ENCODE measurements at regions not wholly inside any gene's neighbourhood (a gene's known extent, or its start where the extent isn't known, plus 50 kb on each side); places are given as distances from the start of the nearest gene placed in this dataset.

DNA sequence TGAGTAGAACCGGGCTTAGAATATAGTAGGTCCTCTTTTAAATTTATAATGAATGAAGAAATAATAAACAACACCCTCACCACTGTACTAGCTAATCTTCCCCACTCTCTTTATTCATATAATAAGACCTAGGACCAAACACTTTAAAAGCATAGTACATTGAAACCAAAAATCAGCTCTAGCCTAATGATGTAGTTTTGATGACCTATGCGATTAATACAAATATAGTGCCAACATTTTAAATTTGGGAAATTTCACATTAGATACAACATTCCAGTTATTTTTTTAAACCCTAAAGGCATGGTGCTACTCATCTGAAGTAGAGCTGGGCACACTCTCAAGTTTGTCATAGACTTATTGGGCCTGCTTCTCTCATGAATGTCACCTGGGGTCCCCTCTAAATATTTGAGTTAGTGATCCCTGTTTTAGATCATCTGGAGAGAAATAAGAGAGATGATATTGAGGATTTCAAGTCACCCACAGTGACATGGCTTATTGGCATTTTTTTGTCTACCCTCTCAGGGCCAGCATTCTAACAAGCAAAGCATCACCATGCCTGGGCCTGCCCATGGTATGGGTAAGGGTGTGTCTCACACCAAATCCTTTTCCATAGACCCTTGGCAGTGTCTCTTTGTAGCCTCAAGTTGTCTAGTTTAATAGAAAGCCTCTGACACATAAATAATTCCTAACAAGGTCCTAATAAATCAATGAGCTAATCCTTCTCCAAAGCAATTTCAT, 319.8 kb downstream of the HIVEP2 start:
- H3K9me3 Mint-ChIP-seq = no peaks in the 10 kb centered on the region
- H3K4me1 Mint-ChIP-seq = no peaks in the 10 kb centered on the region
- H3K27ac Mint-ChIP-seq = no peak overlapping the region
- H3K36me3 Mint-ChIP-seq = no peaks in the 10 kb centered on the region
- TF ChIP-seq, protein P1, sequence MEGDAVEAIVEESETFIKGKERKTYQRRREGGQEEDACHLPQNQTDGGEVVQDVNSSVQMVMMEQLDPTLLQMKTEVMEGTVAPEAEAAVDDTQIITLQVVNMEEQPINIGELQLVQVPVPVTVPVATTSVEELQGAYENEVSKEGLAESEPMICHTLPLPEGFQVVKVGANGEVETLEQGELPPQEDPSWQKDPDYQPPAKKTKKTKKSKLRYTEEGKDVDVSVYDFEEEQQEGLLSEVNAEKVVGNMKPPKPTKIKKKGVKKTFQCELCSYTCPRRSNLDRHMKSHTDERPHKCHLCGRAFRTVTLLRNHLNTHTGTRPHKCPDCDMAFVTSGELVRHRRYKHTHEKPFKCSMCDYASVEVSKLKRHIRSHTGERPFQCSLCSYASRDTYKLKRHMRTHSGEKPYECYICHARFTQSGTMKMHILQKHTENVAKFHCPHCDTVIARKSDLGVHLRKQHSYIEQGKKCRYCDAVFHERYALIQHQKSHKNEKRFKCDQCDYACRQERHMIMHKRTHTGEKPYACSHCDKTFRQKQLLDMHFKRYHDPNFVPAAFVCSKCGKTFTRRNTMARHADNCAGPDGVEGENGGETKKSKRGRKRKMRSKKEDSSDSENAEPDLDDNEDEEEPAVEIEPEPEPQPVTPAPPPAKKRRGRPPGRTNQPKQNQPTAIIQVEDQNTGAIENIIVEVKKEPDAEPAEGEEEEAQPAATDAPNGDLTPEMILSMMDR (IDR thresholded peaks at IDR 0.05; ENCODE audit: unreplicated experiment) = no peak
- H3K4me3 Mint-ChIP-seq = no peak overlapping the region
- H3K27me3 Mint-ChIP-seq (ENCODE audit: low read depth) = no peaks in the 10 kb centered on the region
- DNase-seq (ENCODE audit: low spot score in 2 of 2, unreplicated experiment in 2 of 2) = no peak

DNA sequence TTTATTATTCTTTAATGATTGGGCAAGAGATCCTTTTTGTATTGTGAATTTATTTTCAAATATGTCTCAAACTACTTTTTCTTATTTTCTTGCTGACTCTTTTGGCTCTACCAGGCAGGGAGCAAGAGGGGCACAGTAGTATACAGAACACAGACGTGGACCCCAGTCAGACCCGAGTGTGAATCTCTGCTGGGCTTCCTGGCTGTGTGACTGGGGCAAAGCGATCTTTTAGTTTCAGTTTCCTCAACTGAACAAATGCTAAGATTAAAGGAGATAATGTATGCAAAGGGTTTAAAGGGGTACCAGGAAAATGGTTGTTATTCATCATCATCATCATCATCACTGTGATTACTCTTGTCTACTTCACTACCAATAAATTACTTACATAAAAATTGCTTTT, 317.5 kb downstream of the HIVEP2 start:
- DNase-seq (ENCODE audit: low spot score in 2 of 2, unreplicated experiment in 2 of 2) = no peak
- no peaks in the 10 kb centered on the region for H3K36me3 Mint-ChIP-seq
- H3K9me3 Mint-ChIP-seq = no peaks in the 10 kb centered on the region
- H3K27me3 Mint-ChIP-seq (ENCODE audit: low read depth) = no peaks in the 10 kb centered on the region
- no peak overlapping the region for H3K4me3 Mint-ChIP-seq
- TF ChIP-seq, protein P1 (IDR thresholded peaks at IDR 0.05; ENCODE audit: unreplicated experiment) = no peak
- no peak overlapping the region for H3K27ac Mint-ChIP-seq
- no peaks in the 10 kb centered on the region for H3K4me1 Mint-ChIP-seq

DNA sequence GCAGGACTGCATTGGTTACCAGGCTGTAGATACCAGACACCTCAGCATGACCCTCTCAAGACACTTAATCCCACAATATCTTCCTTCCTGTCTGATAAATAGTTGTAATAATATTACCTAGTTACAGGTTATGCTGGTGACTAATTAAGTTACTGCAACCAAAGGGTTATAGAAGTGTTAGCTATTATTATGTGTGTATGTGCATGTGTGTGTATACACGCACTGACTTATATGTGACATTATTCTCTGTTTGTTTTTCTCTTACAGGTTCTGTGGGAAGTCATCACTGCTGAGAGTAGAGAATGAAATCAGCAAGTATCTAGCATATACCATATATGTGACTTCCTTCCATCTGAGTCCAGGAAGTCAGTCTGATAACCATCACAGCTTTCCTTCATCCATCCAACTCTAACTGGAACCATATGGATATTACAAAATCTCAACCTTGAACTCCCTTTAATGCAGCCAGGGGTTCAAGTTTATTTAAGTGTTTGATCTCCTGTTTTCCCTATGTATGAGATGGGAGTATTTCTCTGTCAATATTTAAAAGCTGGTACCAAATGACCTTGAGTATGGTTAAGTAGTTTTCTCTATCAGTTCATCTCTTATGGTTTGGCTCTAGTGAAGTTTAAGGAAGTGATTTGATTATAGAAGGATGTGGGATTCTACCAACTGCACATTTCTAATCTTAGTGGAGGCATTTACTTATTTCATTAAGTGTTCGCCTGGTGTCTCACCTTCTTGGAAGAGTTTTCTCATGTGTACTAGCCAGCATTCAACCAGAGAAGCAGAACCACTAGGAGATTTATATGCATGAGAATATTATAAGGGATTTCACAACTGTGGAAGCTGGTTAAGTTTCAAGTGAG, 313.2 kb downstream of the HIVEP2 start:
- H3K9me3 Mint-ChIP-seq = no peaks in the 10 kb centered on the region
- no peaks in the 10 kb centered on the region for H3K36me3 Mint-ChIP-seq
- no peaks in the 10 kb centered on the region for H3K27me3 Mint-ChIP-seq (ENCODE audit: low read depth)
- H3K4me3 Mint-ChIP-seq = no peak overlapping the region
- DNase-seq (ENCODE audit: low spot score in 2 of 2, unreplicated experiment in 2 of 2) = no peak
- TF ChIP-seq, protein P1 (IDR thresholded peaks at IDR 0.05; ENCODE audit: unreplicated experiment) = no peak
- H3K4me1 Mint-ChIP-seq = no peaks in the 10 kb centered on the region
- H3K27ac Mint-ChIP-seq = no peak overlapping the region

DNA sequence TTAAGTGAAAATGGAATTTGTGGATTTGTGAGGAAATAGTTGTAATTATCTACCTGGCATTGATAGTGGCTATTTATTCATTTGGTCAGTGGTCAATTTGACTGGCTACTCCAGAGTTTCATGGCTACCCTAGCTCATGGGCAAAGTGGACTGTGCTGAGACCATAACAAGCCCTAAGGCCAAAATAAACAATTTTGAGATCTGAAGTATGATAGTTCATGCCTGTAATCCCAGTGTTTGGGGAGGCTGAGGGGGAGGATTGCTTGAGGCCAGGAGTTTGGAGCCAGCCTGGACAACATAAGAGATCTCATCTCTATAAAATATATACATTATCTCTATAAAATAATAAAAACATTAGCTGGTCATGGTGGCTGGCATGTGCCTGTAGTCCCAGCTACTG, 311.7 kb downstream of the HIVEP2 start:
- no peaks in the 10 kb centered on the region for H3K4me1 Mint-ChIP-seq

DNA sequence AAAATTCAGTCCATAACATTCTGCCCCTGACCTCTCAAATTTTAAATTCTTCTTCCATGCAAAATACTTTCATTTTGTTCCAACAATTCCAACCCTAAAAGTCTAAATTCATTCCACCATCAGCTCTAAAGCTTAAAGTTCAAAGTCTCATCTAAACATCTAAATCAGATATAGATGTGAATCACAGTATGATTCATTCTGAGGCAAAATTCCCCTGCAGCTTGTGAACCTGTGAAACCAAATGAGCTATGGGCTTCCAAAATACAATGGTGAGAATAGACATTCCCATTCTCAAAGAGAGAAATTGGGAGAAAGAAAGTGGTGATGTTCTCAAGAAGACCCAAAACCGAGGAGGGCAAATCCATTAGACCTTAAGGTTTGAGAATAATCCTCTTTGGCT, 309.8 kb downstream of the HIVEP2 start:
- DNase-seq (ENCODE audit: low spot score in 2 of 2, unreplicated experiment in 2 of 2) = no peak
- H3K27ac Mint-ChIP-seq = no peak overlapping the region
- no peak overlapping the region for H3K4me3 Mint-ChIP-seq
- no peaks in the 10 kb centered on the region for H3K4me1 Mint-ChIP-seq
- no peaks in the 10 kb centered on the region for H3K9me3 Mint-ChIP-seq
- TF ChIP-seq, protein P1 (IDR thresholded peaks at IDR 0.05; ENCODE audit: unreplicated experiment) = no peak
- no peaks in the 10 kb centered on the region for H3K36me3 Mint-ChIP-seq
- H3K27me3 Mint-ChIP-seq (ENCODE audit: low read depth) = no peaks in the 10 kb centered on the region

More for the DNA sequence above, 311.7 kb downstream of the HIVEP2 start:
- Mint-ChIP-seq H3K36me3 (no peaks in the 10 kb centered on the region), H3K9me3 (no peaks in the 10 kb centered on the region), H3K27me3 (ENCODE audit: low read depth) (no peaks in the 10 kb centered on the region), H3K27ac (no peak overlapping the region), H3K4me3 (no peak overlapping the region)
- TF ChIP-seq, protein P1 (IDR thresholded peaks at IDR 0.05; ENCODE audit: unreplicated experiment) = no peak
- DNase-seq (ENCODE audit: low spot score in 2 of 2, unreplicated experiment in 2 of 2) = no peak
